ENCODE measurements at regions not wholly inside any gene's neighbourhood (a gene's known extent, or its start where the extent isn't known, plus 50 kb on each side); places are given as distances from the start of the nearest gene placed in this dataset.
"Not testable (repeated sequence)": the region's sequence is repeated elsewhere in the genome, so short reads cannot be mapped to it uniquely, and the experiment has no call there.

DNA sequence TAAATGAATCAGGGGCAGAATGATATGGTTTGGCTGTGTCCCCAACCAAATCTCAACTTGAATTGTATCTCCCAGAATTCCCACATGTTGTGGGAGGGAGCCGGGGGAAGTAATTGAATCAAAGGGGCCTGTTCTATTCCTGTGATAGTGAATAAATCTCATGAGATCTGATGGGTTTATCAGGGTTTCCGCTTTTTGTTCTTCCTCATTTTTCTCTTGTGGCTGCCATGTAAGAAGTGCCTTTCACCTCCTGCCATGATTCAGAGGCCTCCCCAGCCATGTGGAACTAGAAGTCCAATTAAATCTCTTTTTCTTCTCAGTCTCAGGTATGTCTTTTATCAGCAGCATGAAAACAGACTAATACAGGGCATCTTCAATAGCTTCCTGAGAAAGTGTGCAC lies 107.0 kb downstream of the OTUD1 start:
- not testable (repeated sequence) for ATAC-seq

DNA sequence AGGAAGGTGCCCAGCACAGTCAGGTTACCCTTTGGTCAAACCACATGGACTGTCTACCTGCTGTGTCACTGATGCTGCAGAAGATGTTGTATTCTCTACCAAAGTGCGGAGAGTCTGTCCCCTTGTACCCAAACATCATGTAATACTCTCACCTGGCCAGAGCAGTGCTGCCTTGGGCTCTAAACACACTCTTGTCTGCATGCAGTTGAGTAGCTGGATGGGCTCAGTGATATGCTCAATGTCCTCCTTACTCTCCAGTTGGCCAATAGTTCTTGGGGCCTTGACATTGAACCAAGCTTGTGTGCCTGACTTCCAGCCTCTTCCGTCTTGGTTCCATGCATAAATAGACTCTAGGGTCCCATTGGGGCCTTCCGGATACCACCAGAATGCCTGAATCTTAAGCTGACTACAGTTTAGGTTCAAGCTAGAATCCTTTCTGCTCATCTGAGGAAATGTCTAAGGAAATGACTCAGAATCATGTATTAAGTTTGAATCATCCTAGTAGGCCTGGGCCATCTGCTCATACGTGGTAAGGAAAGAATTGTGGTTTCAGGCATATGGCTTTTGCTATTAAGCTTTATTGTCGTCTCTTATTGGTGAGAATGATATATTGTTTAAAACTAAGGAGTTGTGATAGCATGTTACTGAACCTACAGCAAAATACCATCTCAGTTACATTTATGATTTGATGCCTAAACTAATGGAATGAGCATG lies 118.0 kb downstream of the OTUD1 start:
- ATAC-seq, result peak; percentile 60 to 75

DNA sequence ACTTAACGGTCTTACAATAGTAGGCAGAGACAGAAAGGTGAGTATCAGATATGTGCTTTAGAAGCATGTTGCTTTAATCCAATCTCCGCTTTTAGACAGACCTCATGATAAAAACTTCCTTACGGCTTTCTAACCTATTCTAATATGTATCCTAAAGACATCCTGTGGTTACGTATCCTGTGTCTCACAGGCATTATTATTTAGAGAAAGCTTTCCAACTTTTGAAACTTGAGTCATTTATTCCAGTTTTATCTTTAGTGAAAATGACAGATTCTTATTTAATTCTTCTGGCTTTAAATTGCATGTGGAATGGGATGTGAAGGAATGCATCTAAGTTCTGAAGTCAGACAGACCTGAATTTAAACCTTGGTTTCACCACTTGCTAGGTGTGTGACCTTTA lies 118.9 kb downstream of the OTUD1 start:
- no peak for ATAC-seq

DNA sequence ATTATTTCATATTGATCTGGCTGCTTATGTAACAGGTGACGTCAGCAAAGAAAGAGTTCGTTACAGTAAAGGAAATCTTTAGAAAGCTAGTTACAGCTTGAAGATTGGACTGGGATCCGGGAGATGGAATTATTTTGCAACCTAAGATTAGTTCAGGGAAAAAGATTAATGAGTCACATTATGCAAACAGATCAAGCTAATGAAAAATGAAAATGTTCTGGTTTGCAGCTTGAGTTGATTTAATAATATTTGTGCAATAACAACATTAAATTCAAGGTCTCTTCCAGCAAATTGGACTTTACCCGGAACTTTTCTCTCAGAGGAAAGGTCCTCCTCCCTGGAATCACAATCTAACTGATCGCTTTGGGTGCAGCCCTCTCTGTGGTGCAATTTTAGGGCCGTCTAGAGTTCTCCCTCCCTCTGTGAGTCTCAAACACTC lies 119.5 kb downstream of the OTUD1 start:
- ATAC-seq, result no peak

DNA sequence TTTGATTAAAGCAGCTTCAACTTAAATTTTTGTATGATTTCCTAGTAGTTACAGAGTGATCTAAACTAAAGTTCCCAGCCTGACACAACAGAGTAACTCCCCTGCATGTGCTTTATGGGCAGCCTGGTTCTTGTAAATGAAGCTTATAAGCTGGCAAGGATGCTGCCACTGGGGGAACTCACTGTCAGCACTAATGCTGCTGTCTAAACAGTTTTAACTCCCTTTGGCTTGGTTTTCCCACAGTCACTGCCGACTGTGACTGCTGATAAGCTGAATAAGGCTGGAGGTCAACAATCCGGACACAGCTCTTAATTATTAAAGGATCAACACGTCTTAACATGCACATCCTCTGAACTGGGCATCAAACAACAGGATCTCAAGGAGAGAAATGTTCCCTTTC lies 130.1 kb downstream of the OTUD1 start:
- ATAC-seq, result no peak

DNA sequence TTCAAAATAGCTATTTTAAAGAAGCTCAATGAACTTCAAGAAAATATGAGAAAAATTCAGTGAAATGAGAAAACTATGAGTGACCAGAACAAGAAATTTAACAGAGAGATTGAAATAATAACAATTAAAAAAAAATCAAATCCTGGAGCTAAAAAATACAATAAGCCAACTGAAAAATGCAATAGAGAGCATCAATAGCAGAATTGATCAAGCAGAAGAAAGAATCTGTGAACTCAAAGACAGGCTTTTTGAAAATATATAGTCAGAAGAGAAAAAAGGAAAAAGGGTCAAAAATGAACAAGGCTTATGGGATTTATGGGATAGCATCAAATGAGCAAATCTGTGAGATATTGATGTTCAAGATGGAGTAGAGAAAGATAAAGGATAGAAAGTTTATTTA lies 133.0 kb downstream of the OTUD1 start:
- no peak for ATAC-seq

DNA sequence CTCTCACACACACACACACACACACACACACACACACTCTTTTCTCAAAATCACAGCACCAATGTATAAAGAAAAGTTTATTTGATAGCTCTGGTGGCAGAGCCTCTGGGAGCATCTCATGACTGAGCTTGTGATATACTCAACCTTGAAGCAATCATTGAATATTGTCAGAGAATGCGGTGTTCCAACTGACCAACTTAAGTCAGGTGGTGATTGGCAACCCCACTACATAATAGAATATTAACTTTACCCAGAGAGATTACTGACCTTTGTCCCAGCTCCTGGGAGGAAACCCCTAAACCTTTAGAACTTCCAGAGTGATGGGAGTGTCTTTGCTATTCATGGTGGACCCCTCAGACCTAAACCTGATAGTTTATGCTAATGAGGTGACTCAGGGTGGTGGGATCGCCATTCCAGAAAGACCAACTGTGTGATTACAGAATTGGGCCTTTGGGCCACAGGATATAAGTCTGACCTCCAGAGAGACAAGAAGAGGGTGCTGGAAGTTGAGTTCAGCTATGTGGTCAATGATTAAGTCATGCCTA lies 143.1 kb downstream of the OTUD1 start:
- ATAC-seq, result no peak

DNA sequence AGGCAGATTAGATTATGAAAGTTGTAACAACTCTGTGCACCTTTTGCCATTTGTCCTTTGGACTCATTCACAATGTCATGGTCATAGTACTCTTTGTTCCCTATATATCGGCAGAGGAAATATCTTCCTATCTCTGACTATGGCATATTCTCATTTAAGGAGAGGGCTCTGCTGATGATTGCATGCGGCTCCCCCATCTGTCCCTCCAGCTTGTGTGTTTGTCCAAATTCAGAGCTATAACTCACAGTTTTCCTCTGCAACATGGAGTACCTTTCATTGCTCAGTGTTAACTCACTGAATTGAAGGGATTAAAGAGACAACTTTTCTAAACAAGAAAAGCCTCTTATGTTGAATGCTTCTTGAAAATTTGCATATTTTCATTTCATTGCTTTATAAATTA lies 145.5 kb downstream of the OTUD1 start:
- ATAC-seq, result no peak

DNA sequence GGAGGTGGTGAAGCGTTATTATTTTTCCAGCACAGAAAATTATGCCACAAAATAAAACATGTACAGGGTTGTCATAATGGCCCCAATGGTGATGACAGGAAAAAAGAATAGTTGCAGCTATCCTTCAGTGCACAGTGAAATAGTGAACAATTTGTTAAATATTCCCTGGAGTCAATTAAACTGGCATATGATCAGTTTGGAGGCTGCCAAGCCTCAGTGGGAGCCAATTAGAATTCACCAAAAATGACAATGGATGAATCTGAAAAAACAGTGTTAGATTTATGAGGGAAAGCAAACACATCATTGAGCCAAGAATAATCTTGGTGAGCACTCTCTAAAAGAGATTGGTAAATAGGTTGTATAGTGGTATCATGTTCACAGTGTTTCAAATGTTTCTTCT lies 146.3 kb downstream of the OTUD1 start:
- ATAC-seq, result no peak

DNA sequence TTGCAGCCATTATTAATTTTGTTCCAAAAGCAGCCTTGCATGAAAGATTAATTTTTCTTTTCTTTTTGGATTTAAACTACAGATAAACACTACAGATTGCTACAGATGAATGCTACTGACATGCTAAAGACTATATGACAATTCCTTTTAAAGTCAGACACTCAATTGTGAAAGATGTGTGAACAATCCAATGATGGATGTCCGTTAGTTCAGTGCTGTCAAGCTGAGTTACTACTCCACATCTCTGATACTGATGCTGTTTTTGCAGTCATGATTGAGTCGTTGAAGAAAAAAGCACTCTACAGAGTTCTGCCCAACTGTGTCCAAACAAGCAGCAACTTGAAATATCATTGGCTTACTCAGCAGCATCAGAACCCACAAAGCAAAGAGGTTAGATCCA lies 146.8 kb downstream of the OTUD1 start:
- no peak for ATAC-seq

DNA sequence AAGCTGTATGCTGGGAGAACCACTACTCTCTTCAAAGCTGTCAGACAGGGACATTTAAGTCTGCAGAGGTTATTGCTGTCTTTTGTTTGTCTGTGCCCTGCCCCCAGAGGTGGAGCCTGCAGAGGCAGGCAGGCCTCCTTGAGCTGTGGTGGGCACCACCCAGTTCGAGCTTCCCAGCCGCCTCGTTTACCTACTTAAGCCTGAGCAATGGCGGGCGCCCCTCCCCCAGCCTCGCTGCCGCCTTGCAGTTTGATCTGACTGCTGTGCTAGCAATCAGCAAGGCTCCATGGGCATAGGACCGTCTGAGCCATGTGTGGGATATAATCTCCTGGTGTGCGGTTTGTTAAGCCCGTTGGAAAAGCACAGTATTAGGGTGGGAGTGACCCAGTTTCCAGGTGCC lies 156.4 kb downstream of the OTUD1 start:
- not testable (repeated sequence) for ATAC-seq

DNA sequence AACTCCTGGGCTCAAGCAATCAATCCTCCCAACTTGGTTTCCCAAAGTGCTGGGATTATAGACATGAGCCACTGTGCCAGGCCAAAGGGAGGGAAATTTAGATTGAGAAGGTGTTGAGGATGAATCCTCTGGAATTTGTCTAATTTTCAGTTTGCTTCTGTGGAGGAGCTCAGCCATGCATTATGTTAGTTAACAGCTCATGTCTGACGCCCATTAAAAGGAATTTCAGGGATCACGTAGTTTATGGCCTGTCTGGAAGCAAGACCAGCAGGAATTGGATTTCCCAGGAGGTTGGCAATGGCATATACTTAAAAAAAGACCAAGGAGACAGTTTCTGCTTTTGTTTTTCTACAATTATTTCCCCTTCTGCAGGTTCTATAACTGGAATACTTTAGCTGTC lies 165.7 kb downstream of the OTUD1 start:
- no peak for ATAC-seq

DNA sequence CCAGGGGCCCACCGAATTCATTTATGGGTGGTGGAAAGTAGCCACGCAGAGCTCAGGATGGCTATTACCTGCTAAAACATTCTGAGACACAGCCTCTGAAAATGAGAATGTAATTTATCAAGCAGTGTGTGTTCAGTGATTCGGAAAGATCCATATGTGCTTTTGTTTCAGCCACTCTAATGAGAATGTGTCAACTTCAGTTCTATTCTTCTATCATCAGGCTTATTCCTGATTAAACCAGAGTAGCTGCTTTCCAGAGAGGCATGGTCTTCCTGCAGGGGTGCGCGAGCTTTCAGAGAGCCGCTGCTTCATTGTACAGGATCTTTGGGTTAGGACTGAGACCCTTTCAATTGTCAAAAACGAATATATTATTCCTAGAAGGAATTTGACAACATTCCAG lies 167.6 kb downstream of the OTUD1 start:
- no peak for ATAC-seq

DNA sequence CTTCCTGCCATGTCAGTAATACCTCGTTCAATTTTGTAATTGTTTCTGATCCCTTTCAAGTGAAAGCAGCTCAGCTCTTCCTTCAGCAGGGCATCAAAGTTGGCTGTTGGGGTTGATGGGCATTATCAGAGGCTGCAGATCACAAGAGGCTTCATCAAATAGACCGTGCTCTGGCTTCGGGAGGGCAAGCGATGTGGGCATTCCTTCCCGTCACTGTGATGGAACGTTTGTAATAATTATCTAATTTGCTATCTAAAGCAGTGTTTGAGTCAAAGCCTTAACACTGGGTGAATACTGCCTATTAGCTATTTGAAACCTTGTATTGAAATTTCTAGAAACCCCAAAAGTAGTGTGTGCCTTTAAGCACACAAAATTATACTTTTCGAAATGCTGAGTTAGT lies 170.1 kb downstream of the OTUD1 start:
- no peak for ATAC-seq

DNA sequence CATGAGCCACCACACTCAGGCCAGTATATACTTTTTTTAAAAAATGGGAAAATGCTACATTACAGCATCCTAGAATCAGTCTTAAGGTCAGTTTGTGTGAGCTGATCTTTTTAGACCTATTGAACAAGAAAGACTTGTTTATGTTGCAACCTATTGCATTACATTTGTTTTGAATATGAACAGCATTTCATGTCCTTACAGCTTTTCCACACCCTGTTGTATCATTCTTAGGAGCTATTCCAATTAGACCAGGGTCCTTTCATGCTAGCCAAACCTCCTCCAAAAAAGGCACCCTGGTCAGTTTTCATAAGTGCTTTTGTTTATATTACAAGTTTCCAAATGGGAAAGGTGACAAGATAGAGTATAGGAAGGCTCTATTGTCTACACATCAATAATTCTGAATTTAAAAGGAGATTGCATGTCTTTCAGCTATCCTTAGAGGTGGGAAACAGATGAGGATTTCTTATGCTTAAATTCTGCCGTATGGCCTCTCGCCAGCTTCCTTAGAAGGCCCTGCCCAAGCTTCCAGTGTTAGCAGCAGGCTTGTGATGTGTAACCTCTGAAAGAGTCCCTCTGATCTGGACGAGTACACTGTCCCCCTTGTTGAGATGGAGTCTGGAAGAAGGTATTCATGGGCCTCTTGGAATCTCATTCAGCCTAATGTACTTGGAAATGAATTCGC lies 171.9 kb downstream of the OTUD1 start:
- ATAC-seq, result no peak

DNA sequence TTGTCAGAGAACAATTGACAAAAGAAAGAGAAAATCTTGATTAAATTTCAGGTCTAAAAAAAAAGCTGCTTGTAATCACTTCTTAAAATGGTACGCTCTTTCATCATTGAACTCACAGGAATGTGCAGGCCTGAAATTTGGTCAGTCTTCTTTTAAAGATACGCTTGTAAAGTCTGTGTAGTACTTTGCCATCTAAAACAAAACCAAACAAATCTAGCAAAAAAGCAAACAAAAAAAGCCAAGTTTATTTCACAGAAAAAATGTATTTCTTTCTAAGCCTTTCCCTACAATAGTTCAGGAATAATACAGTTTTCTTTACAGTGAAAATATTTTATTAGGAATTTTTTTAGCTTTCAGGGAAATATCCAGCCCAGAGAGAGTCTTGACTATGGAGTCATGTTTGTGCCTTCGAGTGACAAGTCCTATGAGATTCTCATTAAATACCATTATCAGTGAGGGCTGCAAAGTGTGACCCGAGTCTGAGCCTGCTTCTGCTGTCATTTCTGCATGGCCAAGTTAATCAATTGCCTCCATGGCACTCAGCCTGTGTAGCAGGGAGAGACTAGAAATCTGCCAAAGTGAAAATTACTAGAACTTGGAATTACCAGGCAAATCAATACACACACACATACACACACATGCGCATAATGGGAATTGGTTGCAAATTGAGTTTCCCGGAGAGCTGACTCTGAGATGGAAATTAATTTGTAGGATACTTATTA lies 172.6 kb downstream of the OTUD1 start:
- ATAC-seq, result no peak

DNA sequence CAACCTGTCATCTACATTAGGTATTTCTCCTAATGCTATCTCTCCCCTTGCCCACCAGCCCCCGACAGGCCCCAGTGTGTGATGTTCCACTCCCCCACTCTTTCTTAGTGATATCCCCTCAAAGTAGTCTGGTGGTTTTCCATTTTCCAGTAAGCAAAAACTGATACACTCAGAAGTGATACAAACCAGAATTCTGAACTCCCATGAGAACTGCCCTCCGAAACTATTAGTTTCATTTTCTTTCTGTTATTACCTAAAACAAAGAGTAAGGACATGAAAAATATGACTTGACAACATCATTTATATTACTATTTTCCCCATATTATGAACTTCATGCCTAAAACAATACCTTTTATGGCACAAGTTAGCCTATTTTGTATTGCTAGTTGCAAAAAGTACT lies 175.0 kb downstream of the OTUD1 start:
- ATAC-seq, result no peak

DNA sequence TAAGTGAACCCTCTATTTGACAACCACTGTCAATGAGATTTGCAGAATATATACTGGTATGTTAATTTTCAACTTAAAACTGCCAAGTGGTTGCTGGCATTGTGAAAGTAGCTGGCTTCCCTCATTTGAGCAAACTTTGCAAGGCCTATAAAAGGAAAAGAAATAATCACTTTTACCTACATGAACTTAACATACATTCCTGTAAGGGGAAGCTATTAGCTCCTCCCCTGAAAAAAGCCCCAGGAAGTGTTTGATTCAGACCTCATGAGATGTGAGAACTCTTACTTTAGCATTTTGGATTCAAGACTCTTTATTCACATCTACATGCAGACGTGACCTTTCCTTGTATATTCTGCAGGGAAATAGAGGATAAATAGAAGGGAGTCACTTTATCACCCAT lies 175.6 kb downstream of the OTUD1 start:
- ATAC-seq, result no peak

DNA sequence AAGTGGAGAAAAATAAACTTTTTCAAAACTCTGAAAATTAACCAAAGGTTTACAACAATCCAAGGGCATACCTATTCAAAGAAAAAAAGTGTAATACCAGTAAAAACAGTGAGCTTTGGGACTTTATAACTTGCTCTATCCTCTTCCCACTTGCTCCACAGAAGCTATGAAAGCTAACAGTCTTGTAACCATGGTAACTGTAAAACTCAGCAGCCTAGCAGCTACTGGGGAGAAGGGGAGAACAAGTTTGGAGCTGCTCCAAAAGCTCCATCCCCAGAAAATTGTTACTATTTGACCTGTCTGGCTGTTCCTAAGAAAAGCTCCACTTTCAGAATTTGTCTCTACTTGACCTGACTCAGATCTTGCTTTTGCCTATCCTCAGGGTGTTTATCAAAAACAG lies 191.5 kb downstream of the OTUD1 start:
- no peak for ATAC-seq

DNA sequence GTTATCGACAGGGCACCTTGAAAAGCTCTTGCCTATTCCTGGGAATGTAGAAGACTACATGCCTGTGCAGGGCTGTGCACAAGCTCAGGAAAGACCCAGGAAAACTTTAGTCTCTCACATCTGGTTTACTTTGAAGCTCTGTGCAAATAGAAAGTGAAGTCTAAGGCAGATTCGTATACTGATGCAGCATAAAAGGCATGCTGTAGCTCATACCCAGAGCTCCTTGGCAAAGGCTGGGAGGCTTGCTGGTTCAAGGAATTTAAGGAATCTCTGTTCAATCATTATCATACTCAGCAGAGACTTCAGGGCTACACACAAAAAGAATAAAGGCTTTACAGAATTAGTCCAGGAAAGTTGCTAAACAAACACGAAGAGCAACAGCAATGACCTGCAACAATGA lies 192.0 kb downstream of the OTUD1 start:
- no peak for ATAC-seq

DNA sequence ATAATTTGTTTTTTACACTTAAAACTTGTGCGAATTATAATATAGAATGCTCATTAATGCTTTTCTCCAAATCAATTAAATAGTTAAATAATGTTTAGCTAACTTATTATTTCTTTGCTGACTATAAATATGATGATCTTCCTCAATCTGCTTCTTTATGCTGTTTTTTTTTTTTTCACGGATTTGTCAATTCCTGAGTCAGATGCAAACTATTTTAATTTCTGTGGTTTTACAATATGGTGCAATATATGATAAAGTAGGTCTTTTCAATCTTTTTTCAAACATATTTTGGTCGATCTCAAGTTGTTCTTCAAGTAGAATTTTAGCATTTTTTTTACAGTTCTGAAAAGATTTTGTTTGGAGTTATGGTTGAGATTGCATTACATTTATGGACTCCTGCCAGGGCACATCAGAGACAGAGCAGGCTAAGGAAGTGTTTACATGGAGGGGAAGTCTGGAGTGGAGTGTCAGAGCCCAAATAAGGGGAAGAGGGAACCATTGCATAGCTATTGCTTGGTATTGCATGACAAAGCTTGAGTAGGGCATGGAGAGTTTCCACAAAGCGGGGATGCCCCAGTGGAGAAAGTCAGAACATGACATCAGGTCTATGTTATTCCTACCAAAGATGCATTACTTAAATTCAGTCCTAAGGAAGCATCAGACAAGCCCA lies 204.4 kb downstream of the OTUD1 start:
- no peak for ATAC-seq

DNA sequence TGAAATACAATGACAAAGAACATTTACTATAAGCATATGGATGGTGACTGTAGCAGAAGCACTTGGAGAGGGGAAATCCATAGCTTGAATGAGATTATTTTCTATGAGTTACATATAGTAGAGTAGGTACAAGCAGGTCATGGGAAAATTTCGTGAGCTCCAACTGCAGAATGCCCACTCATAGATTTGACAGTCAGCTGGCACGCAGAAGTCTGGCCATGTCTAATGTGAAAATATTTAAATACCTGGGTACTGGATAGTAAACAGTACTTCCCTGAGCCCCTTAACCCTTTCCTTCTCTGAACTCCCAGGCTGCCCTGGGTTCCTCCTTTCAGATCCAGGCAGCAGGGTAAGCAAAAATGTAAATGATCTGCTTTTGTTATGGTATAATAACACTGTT lies 209.7 kb downstream of the OTUD1 start:
- ATAC-seq, result no peak

DNA sequence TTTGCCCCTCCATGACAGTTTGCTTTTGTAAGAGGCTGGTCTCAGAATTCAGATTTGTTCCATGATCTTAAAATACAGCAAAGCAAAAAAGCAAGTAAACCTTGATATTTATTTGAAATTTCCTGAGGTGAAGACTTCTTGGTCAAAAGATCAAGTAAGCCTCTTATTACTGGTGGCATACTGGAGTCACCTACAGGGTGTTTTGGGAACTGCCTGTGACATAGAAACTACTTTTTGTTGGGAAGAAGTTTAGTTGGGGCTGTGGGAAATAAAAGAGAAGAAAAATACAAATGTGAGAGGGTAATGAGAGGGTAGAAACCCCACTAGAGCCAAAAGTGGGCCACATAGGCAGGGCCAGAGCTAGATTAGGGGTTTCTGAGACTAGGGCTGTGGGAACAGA lies 217.9 kb downstream of the OTUD1 start:
- no peak for ATAC-seq
